HEK293 (cell line): ENCODE measurements at regions not wholly inside any gene's neighbourhood (a gene's known extent, or its start where the extent isn't known, plus 50 kb on each side); places are given as distances from the start of the nearest gene placed in this dataset.

Experiments used
- CTCF ChIA-PET: fragments of 350-600 bp; formaldehyde crosslinking; extraction: SDS; loops from one replicate; lab custom pipeline; 2021; ENCODE audit warnings: antibody characterized with exemption; lab: Yijun Ruan, JAX
- POLR2A ChIA-PET: fragments of 300-600 bp; formaldehyde crosslinking; extraction: SDS; loops from one replicate; lab custom pipeline; 2020; ENCODE audit warnings: antibody characterized with exemption, inconsistent platforms; lab: Yijun Ruan, JAX
- H3K27ac ChIP-seq: fragments of 200-500 bp; sonication (Bioruptor generic); 2 replicates; pipeline ENCODE4 v1.5.1; 2014; ENCODE audit warnings: low read depth, low read length, control low read depth, inconsistent platforms; ENCODE audit errors: extremely low read depth
- H3K36me3 ChIP-seq, 2 experiments: fragments of 200-500 bp in 1 of 2; sonication (Bioruptor generic) in 1 of 2; 1 replicate in 1 of 2; 2 replicates in 1 of 2; pipeline ENCODE4 v1.5.1; 2014 to 2017; ENCODE audit warnings: inconsistent platforms in 2 of 2, low read length in 2 of 2; ENCODE audit not compliant: control insufficient read depth in 2 of 2, insufficient read depth in 1 of 2
- H3K4me1 ChIP-seq: fragments of 200-500 bp; sonication (Bioruptor generic); 2 replicates; pipeline ENCODE4 v1.5.1; 2014; ENCODE audit warnings: mild to moderate bottlenecking, low read length, inconsistent platforms; ENCODE audit not compliant: control insufficient read depth, insufficient read depth
- H3K4me3 ChIP-seq: 2 replicates; pipeline ENCODE4 v1.5.1; 2011; ENCODE audit warnings: low read depth, mild to moderate bottlenecking, control low read depth, low read length, moderate library complexity
- H3K9me3 ChIP-seq: fragments of 200-500 bp; sonication (Bioruptor generic); 2 replicates; pipeline ENCODE4 v1.5.1; 2014; ENCODE audit warnings: low read depth, low read length, inconsistent platforms; ENCODE audit not compliant: control insufficient read depth, insufficient read depth
- GLIS1 ChIP-seq: fragments of 450-650 bp; formaldehyde crosslinking; IDR thresholded peaks from 2 replicates; pipeline ENCODE4 v1.5.1; 2016; ENCODE audit warnings: missing biosample characterization, missing genetic modification characterization
- HOXD13 ChIP-seq: sonication (generic); formaldehyde crosslinking; IDR thresholded peaks from 2 replicates; pipeline ENCODE4 v1.8.0; 2022; ENCODE audit warnings: missing genetic modification reagents, borderline replicate concordance
- KLF1 ChIP-seq: fragments of 450-650 bp; formaldehyde crosslinking; IDR thresholded peaks from 2 replicates; pipeline ENCODE4 v1.5.1; 2016; ENCODE audit warnings: missing biosample characterization, missing genetic modification characterization
- MZF1 ChIP-seq: fragments of 450-650 bp; formaldehyde crosslinking; IDR thresholded peaks from 2 replicates; pipeline ENCODE4 v1.5.1; 2017; ENCODE audit warnings: missing biosample characterization, missing genetic modification characterization, borderline replicate concordance
- SCRT1 ChIP-seq: fragments of 450-650 bp; formaldehyde crosslinking; IDR thresholded peaks from 2 replicates; pipeline ENCODE4 v1.5.1; 2016; ENCODE audit warnings: missing biosample characterization, missing genetic modification characterization, borderline replicate concordance
- TSHZ1 ChIP-seq: fragments of 450-650 bp; formaldehyde crosslinking; IDR thresholded peaks from 2 replicates; pipeline ENCODE4 v1.5.1; 2016; ENCODE audit warnings: missing biosample characterization, missing genetic modification characterization, borderline replicate concordance
- YY1 ChIP-seq: fragments of 450-650 bp; formaldehyde crosslinking; IDR thresholded peaks from 2 replicates; pipeline ENCODE4 v1.5.1; 2018; ENCODE audit warnings: missing biosample characterization, missing genetic modification characterization
- ZBTB21 ChIP-seq: fragments of 450-650 bp; formaldehyde crosslinking; IDR thresholded peaks from 2 replicates; pipeline ENCODE4 v1.5.1; 2017; ENCODE audit warnings: missing biosample characterization, missing genetic modification characterization
- ZNF140 ChIP-seq: fragments of 450-650 bp; formaldehyde crosslinking; IDR thresholded peaks from 2 replicates; pipeline ENCODE4 v1.5.1; 2016; ENCODE audit warnings: missing biosample characterization, missing genetic modification characterization
- ZNF18 ChIP-seq: fragments of 450-650 bp; formaldehyde crosslinking; IDR thresholded peaks from 2 replicates; pipeline ENCODE4 v1.5.1; 2016; ENCODE audit warnings: missing biosample characterization, missing genetic modification characterization
- ZNF221 ChIP-seq: fragments of 450-650 bp; formaldehyde crosslinking; IDR thresholded peaks from 2 replicates; pipeline ENCODE4 v1.5.1; 2017; ENCODE audit warnings: missing biosample characterization, missing genetic modification characterization, borderline replicate concordance
- ZNF223 ChIP-seq: fragments of 450-650 bp; formaldehyde crosslinking; IDR thresholded peaks from 2 replicates; pipeline ENCODE4 v1.5.1; 2016; ENCODE audit warnings: missing biosample characterization, missing genetic modification characterization
- ZNF24 ChIP-seq: fragments of 450-650 bp; formaldehyde crosslinking; IDR thresholded peaks from 2 replicates; pipeline ENCODE4 v1.5.1; 2016; ENCODE audit warnings: missing biosample characterization, missing genetic modification characterization
- ZNF341 ChIP-seq: fragments of 450-650 bp; formaldehyde crosslinking; IDR thresholded peaks from 2 replicates; pipeline ENCODE4; 2016; ENCODE audit warnings: low read depth, missing biosample characterization, missing genetic modification characterization
- ZNF362 ChIP-seq: fragments of 450-650 bp; formaldehyde crosslinking; IDR thresholded peaks from 2 replicates; pipeline ENCODE4 v1.5.1; 2016; ENCODE audit warnings: missing biosample characterization, missing genetic modification characterization
- ZNF391 ChIP-seq: fragments of 450-650 bp; formaldehyde crosslinking; IDR thresholded peaks from 2 replicates; pipeline ENCODE4 v1.5.1; 2016; ENCODE audit warnings: low read depth, missing biosample characterization, missing genetic modification characterization, borderline replicate concordance
- ZNF394 ChIP-seq: fragments of 450-650 bp; formaldehyde crosslinking; IDR thresholded peaks from 2 replicates; pipeline ENCODE4 v1.5.1; 2016; ENCODE audit warnings: missing biosample characterization, missing genetic modification characterization, mild to moderate bottlenecking, moderate library complexity, borderline replicate concordance
- ZNF513 ChIP-seq: fragments of 450-650 bp; IDR thresholded peaks from 2 replicates; pipeline ENCODE4 v1.5.1; 2018; ENCODE audit warnings: missing biosample characterization, missing genetic modification characterization
- ZNF529 ChIP-seq: fragments of 450-650 bp; formaldehyde crosslinking; IDR thresholded peaks from 2 replicates; pipeline ENCODE4 v1.5.1; 2017; ENCODE audit warnings: missing genetic modification characterization, missing biosample characterization; ENCODE audit not compliant: insufficient replicate concordance
- ZNF548 ChIP-seq: fragments of 450-650 bp; formaldehyde crosslinking; IDR thresholded peaks from 2 replicates; pipeline ENCODE4 v1.5.1; 2016; ENCODE audit warnings: missing biosample characterization, missing genetic modification characterization
- ZNF549 ChIP-seq: fragments of 450-650 bp; IDR thresholded peaks from 2 replicates; pipeline ENCODE4 v1.5.1; 2018; ENCODE audit warnings: missing biosample characterization, missing genetic modification characterization, mild to moderate bottlenecking, inconsistent platforms, moderate library complexity
- ZNF561 ChIP-seq: fragments of 450-650 bp; IDR thresholded peaks from 2 replicates; pipeline ENCODE4 v1.5.1; 2018; ENCODE audit warnings: missing biosample characterization, missing genetic modification characterization, borderline replicate concordance
- ZNF600 ChIP-seq: fragments of 450-650 bp; formaldehyde crosslinking; IDR thresholded peaks from 2 replicates; pipeline ENCODE4 v1.5.1; 2016; ENCODE audit warnings: missing biosample characterization, missing genetic modification characterization
- ZNF624 ChIP-seq: fragments of 450-650 bp; formaldehyde crosslinking; IDR thresholded peaks from 2 replicates; pipeline ENCODE4 v1.5.1; 2017; ENCODE audit warnings: missing biosample characterization, missing genetic modification characterization
- ZNF645 ChIP-seq: fragments of 450-650 bp; formaldehyde crosslinking; IDR thresholded peaks from 2 replicates; pipeline ENCODE4; 2016; ENCODE audit warnings: missing biosample characterization, missing genetic modification characterization
- ZSCAN4 ChIP-seq: fragments of 450-650 bp; formaldehyde crosslinking; IDR thresholded peaks from 2 replicates; pipeline ENCODE4 v1.5.1; 2017; ENCODE audit warnings: missing biosample characterization, missing genetic modification characterization

GRCh38 chr11:127362754-127363308 is 362.3 kb upstream of the KIRREL3 start:
- TF ChIP-seq TSHZ1 (tag by site-specific recombination) = no peak
- TF ChIP-seq HOXD13 (CRISPR knock-in tag) = no peak
- TF ChIP-seq ZNF600 = no peak
- no peak for TF ChIP-seq ZNF394 (tag by site-specific recombination)
- no peak for TF ChIP-seq ZNF341 (tag by site-specific recombination)
- TF ChIP-seq ZNF24 (tag by site-specific recombination) = no peak
- TF ChIP-seq ZNF624 (tag by site-specific recombination) = no peak
- TF ChIP-seq ZNF362 (tag by site-specific recombination) = no peak
- TF ChIP-seq ZNF223 (tag by site-specific recombination) = no peak
- no peak for TF ChIP-seq KLF1 (tag by site-specific recombination)
- no peak for TF ChIP-seq ZNF561 (tag by site-specific recombination)
- no peak for TF ChIP-seq GLIS1 (tag by site-specific recombination)
- no peak for TF ChIP-seq ZNF529 (tag by site-specific recombination)
- no peak for TF ChIP-seq MZF1 (tag by site-specific recombination)
- TF ChIP-seq ZSCAN4 (tag by site-specific recombination) = no peak
- TF ChIP-seq ZNF549 (tag by site-specific recombination) = no peak
- no peak for TF ChIP-seq ZBTB21 (tag by site-specific recombination)
- TF ChIP-seq ZNF391 (tag by site-specific recombination) = no peak
- no peak for TF ChIP-seq ZNF548 (tag by site-specific recombination)
- H3K36me3 ChIP-seq = no peaks in the 10 kb centered on the region
- CTCF ChIA-PET = no interaction called here
- H3K4me3 ChIP-seq = no peak overlapping the region
- H3K27ac ChIP-seq = no peak overlapping the region
- H3K4me1 ChIP-seq = no peaks in the 10 kb centered on the region
- no peaks in the 10 kb centered on the region for H3K9me3 ChIP-seq
- POLR2A ChIA-PET = no interaction called here

GRCh38 chr11:127358160-127358559 is 357.6 kb upstream of the KIRREL3 start:
- Histone ChIP-seq H3K4me3 (no peak overlapping the region), H3K4me1 (no peaks in the 10 kb centered on the region), H3K27ac (no peak overlapping the region), H3K9me3 (no peaks in the 10 kb centered on the region), H3K36me3 (no peaks in the 10 kb centered on the region)
- ChIA-PET CTCF (no interaction called here), POLR2A (no interaction called here)
- TF ChIP-seq ZNF645 (no peak), ZNF513 (tag by site-specific recombination) (no peak), ZNF140 (tag by site-specific recombination) (no peak), SCRT1 (tag by site-specific recombination) (no peak), MZF1 (tag by site-specific recombination) (no peak), ZNF221 (tag by site-specific recombination) (no peak), ZNF18 (tag by site-specific recombination) (no peak), YY1 (tag by site-specific recombination) (no peak)
